ENCODE measurements at regions not wholly inside any gene's neighbourhood (a gene's known extent, or its start where the extent isn't known, plus 50 kb on each side); places are given as distances from the start of the nearest gene placed in this dataset.

DNA sequence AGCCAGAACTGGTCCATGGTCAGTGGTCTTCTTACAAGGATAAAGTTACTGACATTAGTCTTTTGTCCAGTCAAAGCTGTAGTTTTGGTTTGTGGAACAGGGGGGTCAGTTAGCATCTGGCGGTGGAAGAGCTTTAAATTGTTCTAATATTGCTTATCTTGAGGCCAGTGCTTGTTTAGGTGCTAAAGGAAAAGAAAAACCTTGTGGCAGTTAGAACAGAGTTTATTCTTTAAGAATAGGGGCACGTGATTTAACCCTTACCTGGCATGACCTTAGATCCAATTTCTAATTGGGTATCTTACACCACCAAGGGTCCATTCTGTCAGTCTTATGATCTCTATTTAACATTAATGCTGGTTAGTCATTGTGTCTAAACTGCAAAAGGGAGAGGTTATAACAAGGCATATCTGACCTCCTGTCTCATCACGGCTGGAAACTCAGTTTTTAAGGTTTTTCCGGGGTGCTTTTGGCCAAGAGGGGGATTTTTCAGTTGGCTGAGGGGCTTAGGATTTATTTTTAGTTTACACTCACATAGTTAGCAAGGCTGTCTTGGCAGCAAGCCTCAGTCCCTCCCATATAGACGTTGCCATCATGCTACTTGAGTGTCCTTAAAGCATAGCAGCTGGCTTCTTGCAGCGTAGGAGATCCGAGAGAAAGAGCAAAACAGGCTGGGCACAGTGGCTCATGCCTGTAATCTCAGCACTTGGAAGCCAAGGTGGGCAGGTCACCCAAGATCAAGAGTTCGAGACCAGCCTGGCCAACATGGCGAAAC, 60.1 kb upstream of the FAM89A start:
- no peak for DNase-seq (ENCODE audit: low spot score)
- in situ Hi-C loops (cut with MboI; ENCODE audit: low sequenced_read_pairs, unreplicated experiment) = no loop called here
- TF ChIP-seq, protein P1, sequence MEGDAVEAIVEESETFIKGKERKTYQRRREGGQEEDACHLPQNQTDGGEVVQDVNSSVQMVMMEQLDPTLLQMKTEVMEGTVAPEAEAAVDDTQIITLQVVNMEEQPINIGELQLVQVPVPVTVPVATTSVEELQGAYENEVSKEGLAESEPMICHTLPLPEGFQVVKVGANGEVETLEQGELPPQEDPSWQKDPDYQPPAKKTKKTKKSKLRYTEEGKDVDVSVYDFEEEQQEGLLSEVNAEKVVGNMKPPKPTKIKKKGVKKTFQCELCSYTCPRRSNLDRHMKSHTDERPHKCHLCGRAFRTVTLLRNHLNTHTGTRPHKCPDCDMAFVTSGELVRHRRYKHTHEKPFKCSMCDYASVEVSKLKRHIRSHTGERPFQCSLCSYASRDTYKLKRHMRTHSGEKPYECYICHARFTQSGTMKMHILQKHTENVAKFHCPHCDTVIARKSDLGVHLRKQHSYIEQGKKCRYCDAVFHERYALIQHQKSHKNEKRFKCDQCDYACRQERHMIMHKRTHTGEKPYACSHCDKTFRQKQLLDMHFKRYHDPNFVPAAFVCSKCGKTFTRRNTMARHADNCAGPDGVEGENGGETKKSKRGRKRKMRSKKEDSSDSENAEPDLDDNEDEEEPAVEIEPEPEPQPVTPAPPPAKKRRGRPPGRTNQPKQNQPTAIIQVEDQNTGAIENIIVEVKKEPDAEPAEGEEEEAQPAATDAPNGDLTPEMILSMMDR (IDR thresholded peaks at IDR 0.05; ENCODE audit: borderline replicate concordance, control extremely low read depth, extremely low read depth, insufficient read depth, missing control alignments) = no peak

DNA sequence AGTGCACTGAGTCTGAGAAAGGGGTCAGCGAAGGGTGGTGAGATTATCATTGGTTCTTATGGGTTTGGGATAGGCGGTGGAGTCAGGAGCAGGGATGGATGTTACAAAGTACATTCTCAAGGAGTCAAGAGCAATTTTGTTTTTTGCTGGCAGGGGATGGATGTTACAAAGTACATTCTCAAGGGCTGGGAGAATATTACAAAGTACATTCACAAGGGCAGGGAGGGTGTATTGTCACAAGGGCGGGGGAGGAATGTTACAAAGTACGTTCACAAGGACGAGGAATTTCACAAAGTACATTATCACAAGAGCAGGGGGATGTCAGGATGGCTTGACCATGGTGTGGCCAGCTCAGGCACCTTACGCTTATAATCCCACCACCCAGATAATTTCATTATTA, 59.3 kb upstream of the FAM89A start:
- DNase-seq (ENCODE audit: low spot score) = no peak
- in situ Hi-C loops (cut with MboI; ENCODE audit: low sequenced_read_pairs, unreplicated experiment) = no loop called here
- TF ChIP-seq, protein P1 (IDR thresholded peaks at IDR 0.05; ENCODE audit: borderline replicate concordance, control extremely low read depth, extremely low read depth, insufficient read depth, missing control alignments) = no peak

DNA sequence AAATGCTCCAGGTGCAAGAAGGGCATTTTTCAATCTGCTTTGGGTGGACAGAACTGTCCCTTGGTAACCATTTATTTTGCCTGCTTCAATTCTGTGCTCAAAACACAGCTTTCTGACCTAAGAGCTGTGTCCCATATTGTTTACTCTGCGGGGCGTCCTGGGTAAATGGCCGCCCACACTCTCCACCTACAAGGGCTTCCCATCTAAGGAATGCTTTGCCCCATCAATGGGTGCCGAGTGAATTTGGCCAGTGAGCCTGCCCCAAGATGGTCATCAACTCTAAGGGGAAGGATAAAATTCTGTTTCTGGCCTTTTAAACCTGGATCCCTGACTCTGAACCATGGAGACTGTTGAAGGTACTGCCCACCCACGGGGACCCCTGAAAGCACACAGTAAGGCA, 55.5 kb upstream of the FAM89A start:
- no peak for DNase-seq (ENCODE audit: low spot score)
- in situ Hi-C loops (cut with MboI; ENCODE audit: low sequenced_read_pairs, unreplicated experiment) = no loop called here
- TF ChIP-seq, protein P1 (IDR thresholded peaks at IDR 0.05; ENCODE audit: borderline replicate concordance, control extremely low read depth, extremely low read depth, insufficient read depth, missing control alignments) = no peak

DNA sequence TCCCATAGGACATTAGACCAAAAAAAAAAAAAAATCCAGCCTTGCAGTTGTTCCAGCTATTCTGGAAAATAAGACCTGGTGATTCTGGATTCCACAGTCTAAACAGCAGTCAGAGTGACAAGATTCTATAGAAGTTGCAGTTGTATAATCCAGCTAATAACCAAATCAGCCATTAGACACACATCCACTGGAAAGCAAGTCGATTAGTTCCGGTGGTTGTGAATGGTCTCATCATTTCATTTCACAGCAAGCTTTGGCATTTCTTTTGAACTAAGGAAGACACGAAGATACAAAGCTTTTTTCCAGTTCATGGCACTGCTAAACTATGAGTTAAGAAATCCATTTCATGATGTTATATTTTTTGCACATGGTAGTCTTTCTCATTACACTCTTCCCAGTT, 54.4 kb upstream of the FAM89A start:
- DNase-seq (ENCODE audit: low spot score) = no peak
- TF ChIP-seq, protein P1 (IDR thresholded peaks at IDR 0.05; ENCODE audit: borderline replicate concordance, control extremely low read depth, extremely low read depth, insufficient read depth, missing control alignments) = no peak
- in situ Hi-C loops (cut with MboI; ENCODE audit: low sequenced_read_pairs, unreplicated experiment) = no loop called here

DNA sequence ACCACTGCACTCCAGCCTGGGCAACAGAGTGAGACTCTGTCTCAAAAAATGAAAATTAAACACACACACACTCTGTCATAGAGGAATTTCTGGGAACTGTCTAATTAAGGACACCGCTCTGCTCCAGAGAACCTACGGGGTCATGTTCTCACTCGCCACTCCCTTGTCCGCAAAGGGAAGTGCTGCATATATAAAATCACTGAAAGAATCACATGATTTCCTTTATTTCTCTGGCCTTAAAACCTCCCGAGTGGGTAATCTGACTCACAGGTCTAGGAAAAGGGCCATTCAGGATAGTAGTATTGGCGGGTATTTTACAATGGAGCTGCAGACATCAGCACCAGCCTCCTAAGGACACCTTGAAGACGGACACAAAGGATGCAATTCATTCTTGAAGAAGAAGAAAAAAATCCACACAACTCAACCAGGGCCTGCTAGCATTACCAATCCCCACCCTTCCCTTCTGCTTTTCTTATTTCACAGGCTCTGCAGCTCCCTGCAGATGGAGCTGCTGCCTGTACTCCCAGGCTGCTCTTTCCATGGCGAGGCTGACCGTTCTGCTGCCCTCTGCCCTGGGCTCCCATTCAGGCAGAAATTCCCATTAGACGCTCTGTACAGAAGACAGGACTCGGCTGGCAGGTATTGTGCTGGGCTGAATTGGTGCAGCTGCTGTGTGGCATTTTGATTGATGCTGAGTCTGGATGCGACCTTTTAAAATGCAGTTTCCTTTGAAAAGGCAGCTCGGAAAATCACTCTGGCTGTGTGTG, 53.3 kb upstream of the FAM89A start:
- DNase-seq (ENCODE audit: low spot score) = no peak
- in situ Hi-C loops (cut with MboI; ENCODE audit: low sequenced_read_pairs, unreplicated experiment) = no loop called here
- TF ChIP-seq, protein P1 (IDR thresholded peaks at IDR 0.05; ENCODE audit: borderline replicate concordance, control extremely low read depth, extremely low read depth, insufficient read depth, missing control alignments) = no peak

DNA sequence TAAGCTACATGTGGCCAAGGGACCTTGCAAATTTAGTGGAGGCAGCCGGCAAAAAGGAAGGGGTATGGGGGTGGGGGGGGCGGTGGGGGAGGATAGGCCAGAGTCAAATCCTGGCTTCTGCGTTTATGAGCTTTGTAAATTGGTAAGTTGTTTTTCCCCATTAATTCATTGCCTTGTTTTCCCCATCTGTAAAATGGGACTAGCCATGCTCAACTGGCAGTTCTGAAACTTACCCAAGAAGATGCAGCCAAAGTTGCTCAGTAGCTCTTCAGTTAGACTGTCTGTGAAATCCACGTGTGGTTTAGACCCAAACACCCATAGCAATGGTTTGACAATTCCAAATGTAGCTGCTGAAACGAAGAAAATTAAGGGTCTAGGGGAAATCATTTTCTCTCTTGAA, 52.3 kb upstream of the FAM89A start:
- TF ChIP-seq, protein P1 (IDR thresholded peaks at IDR 0.05; ENCODE audit: borderline replicate concordance, control extremely low read depth, extremely low read depth, insufficient read depth, missing control alignments) = no peak
- in situ Hi-C loops (cut with MboI; ENCODE audit: low sequenced_read_pairs, unreplicated experiment) = no loop called here
- DNase-seq (ENCODE audit: low spot score) = no peak
